ENCODE measurements at regions not wholly inside any gene's neighbourhood (a gene's known extent, or its start where the extent isn't known, plus 50 kb on each side); places are given as distances from the start of the nearest gene placed in this dataset.
"Not testable (repeated sequence)": the region's sequence is repeated elsewhere in the genome, so short reads cannot be mapped to it uniquely, and the experiment has no call there.

- Histone ChIP-seq H3K36me3 (ENCODE audit: control insufficient read depth, insufficient read depth, low read length) (no peaks in the 10 kb centered on the region), H3K4me3 (ENCODE audit: low read depth, low read length) (no peak overlapping the region), H3K27me3 (ENCODE audit: control insufficient read depth, insufficient read depth, low read length) (no peaks in the 10 kb centered on the region)
- no peak for TF ChIP-seq CTCF (IDR thresholded peaks at IDR 0.05; ENCODE audit: insufficient read depth, low read length, poor library complexity, severe bottlenecking)
- DNase-seq (ENCODE audit: low read depth): no peak
These were observed 101.1 kb downstream of the TMEM17 start for GRCh38 chr2:62404913-62405312.

- Histone ChIP-seq H3K36me3 (ENCODE audit: control insufficient read depth, insufficient read depth, low read length) (no peaks in the 10 kb centered on the region), H3K27me3 (ENCODE audit: control insufficient read depth, insufficient read depth, low read length) (no peaks in the 10 kb centered on the region), H3K4me3 (ENCODE audit: low read depth, low read length) (no peak overlapping the region)
- DNase-seq (ENCODE audit: low read depth): no peak
- TF ChIP-seq CTCF (IDR thresholded peaks at IDR 0.05; ENCODE audit: insufficient read depth, low read length, poor library complexity, severe bottlenecking): no peak
These were observed 103.8 kb downstream of the TMEM17 start for GRCh38 chr2:62402156-62402555.

GRCh38 chr2:62398356-62398755 is 107.6 kb downstream of the TMEM17 start:
- no peak for DNase-seq (ENCODE audit: low read depth)
- TF ChIP-seq CTCF (IDR thresholded peaks at IDR 0.05; ENCODE audit: insufficient read depth, low read length, poor library complexity, severe bottlenecking): no peak
- Histone ChIP-seq H3K4me3 (ENCODE audit: low read depth, low read length) (no peak overlapping the region), H3K27me3 (ENCODE audit: control insufficient read depth, insufficient read depth, low read length) (no peaks in the 10 kb centered on the region), H3K36me3 (ENCODE audit: control insufficient read depth, insufficient read depth, low read length) (no peaks in the 10 kb centered on the region)

- H3K4me3 ChIP-seq (ENCODE audit: low read depth, low read length): no peak overlapping the region
- no peak for DNase-seq (ENCODE audit: low read depth)
- H3K36me3 ChIP-seq (ENCODE audit: control insufficient read depth, insufficient read depth, low read length): no peaks in the 10 kb centered on the region
- no peaks in the 10 kb centered on the region for H3K27me3 ChIP-seq (ENCODE audit: control insufficient read depth, insufficient read depth, low read length)
- no peak for TF ChIP-seq CTCF (IDR thresholded peaks at IDR 0.05; ENCODE audit: insufficient read depth, low read length, poor library complexity, severe bottlenecking)
These were observed 109.1 kb downstream of the TMEM17 start for GRCh38 chr2:62396880-62397279.

- H3K4me3 ChIP-seq (ENCODE audit: low read depth, low read length): no peak overlapping the region
- TF ChIP-seq CTCF (IDR thresholded peaks at IDR 0.05; ENCODE audit: insufficient read depth, low read length, poor library complexity, severe bottlenecking): no peak
- H3K27me3 ChIP-seq (ENCODE audit: control insufficient read depth, insufficient read depth, low read length): no peaks in the 10 kb centered on the region
- no peaks in the 10 kb centered on the region for H3K36me3 ChIP-seq (ENCODE audit: control insufficient read depth, insufficient read depth, low read length)
- DNase-seq (ENCODE audit: low read depth): no peak
These were observed 112.7 kb downstream of the TMEM17 start for GRCh38 chr2:62393293-62393692.

- no peak for DNase-seq (ENCODE audit: low read depth)
- TF ChIP-seq CTCF (IDR thresholded peaks at IDR 0.05; ENCODE audit: insufficient read depth, low read length, poor library complexity, severe bottlenecking): no peak
- Histone ChIP-seq H3K27me3 (ENCODE audit: control insufficient read depth, insufficient read depth, low read length) (no peaks in the 10 kb centered on the region), H3K4me3 (ENCODE audit: low read depth, low read length) (no peak overlapping the region), H3K36me3 (ENCODE audit: control insufficient read depth, insufficient read depth, low read length) (no peaks in the 10 kb centered on the region)
These were observed 114.3 kb downstream of the TMEM17 start for GRCh38 chr2:62391696-62392095.

GRCh38 chr2:62386378-62386777 is 119.6 kb downstream of the TMEM17 start:
- not testable (repeated sequence) for H3K27me3 ChIP-seq (ENCODE audit: control insufficient read depth, insufficient read depth, low read length); H3K36me3 ChIP-seq (ENCODE audit: control insufficient read depth, insufficient read depth, low read length); DNase-seq (ENCODE audit: low read depth); H3K4me3 ChIP-seq (ENCODE audit: low read depth, low read length)

Data from kidney epithelial cell (primary cell).